ENCODE measurements at regions not wholly inside any gene's neighbourhood (a gene's known extent, or its start where the extent isn't known, plus 50 kb on each side); places are given as distances from the start of the nearest gene placed in this dataset.

DNA sequence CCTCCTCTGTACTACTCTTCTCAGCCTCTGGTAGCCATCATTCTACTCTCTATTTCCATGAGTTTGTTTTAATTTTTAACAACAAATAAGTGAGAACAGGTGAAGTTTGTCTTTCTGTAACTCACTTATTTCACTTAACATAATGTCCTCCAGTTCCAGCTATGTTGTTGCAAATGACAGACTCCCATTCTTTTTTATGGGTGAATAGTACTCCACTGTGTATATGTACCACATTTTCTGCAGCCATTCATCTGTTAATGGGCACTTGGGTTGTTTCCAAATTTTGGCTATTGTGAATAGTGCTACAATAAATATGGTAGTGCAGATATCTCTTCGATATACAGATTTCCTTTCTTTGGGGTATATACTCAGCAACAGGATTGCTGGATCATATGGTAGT lies 73.7 kb upstream of the TNFRSF21 start:
- no peak overlapping the region for H3K4me3 ChIP-seq (ENCODE audit: low read depth, low read length)
- no peak for DNase-seq (ENCODE audit: low read depth)
- TF ChIP-seq, protein P1, sequence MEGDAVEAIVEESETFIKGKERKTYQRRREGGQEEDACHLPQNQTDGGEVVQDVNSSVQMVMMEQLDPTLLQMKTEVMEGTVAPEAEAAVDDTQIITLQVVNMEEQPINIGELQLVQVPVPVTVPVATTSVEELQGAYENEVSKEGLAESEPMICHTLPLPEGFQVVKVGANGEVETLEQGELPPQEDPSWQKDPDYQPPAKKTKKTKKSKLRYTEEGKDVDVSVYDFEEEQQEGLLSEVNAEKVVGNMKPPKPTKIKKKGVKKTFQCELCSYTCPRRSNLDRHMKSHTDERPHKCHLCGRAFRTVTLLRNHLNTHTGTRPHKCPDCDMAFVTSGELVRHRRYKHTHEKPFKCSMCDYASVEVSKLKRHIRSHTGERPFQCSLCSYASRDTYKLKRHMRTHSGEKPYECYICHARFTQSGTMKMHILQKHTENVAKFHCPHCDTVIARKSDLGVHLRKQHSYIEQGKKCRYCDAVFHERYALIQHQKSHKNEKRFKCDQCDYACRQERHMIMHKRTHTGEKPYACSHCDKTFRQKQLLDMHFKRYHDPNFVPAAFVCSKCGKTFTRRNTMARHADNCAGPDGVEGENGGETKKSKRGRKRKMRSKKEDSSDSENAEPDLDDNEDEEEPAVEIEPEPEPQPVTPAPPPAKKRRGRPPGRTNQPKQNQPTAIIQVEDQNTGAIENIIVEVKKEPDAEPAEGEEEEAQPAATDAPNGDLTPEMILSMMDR (conservative IDR thresholded peaks at IDR 0.05; ENCODE audit: low read depth, low read length): no peak

DNA sequence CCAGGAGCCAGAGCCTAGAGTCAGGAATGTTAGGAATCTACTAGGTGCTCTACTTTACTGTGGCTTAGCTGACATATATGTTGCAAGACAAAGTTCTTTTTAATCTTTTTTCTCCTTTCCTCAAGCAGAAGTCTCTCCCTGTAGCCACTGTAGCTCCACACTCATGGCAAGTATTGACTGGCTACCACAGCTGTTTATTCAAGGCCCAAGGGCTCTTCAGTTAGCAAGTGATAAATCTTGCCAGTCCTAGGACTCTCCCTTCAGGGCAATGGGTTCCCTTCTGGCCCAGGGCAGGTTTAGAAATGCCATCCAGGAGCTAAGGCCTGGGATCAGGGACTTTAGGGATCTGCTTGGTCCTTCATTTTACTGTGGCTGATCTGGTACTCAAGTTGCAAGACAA lies 82.0 kb upstream of the TNFRSF21 start:
- TF ChIP-seq, protein P1 (conservative IDR thresholded peaks at IDR 0.05; ENCODE audit: low read depth, low read length): no peak
- H3K4me3 ChIP-seq (ENCODE audit: low read depth, low read length): no peak overlapping the region
- no peak for DNase-seq (ENCODE audit: low read depth)

DNA sequence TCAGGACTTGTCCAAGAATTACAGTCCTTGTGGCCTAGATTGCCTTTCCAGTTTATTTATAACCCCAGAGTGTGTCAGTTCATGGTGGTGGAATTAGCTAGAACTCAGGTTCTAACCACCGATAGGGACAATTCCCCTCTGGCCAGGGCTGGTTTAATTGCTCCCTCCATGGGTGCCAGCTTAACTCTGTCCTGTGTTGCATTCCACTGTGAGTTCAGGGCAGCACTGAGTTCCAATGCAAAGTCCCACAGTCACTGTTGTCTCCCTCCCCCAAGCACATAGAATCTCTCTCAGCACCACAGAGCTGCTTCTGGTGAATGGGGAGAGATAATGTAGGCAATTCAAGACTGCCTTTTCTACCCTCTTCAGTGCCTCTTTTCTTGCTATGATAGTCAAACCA lies 82.5 kb upstream of the TNFRSF21 start:
- H3K4me3 ChIP-seq (ENCODE audit: low read depth, low read length): no peak overlapping the region
- DNase-seq (ENCODE audit: low read depth): no peak
- TF ChIP-seq, protein P1 (conservative IDR thresholded peaks at IDR 0.05; ENCODE audit: low read depth, low read length): no peak

DNA sequence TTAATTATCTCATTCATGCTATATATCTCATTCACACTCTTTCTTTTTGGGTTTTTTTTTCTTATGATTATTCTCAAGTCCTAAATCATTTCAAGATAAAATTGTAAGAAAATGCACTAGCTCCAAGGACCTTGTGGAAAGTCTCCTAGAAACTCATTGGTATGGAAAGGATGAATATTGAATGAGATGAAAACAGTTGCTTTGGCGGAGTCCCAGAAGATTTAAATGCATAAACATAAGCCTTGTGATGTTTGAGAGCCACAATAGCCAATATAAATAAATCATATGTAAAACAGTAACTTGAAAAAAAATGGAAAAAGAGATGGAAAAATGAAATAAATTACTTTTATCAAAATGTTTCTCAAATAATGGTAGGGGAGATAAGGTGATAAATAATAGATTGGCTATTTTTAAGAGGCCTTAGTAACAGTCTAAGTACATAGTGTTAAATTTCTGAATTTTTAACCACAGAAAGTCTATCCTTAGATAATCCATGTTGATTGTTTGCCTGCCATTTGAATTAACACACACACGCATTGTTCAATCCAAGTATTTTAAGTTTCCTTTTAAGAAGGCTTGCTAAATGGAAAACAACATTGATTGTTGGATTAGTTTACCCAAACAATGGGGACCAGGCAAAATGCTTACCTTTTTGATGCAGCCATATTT lies 81.1 kb upstream of the CD2AP start:
- TF ChIP-seq, protein P1 (conservative IDR thresholded peaks at IDR 0.05; ENCODE audit: low read depth, low read length): no peak
- DNase-seq (ENCODE audit: low read depth): no peak
- H3K4me3 ChIP-seq (ENCODE audit: low read depth, low read length): no peak overlapping the region

DNA sequence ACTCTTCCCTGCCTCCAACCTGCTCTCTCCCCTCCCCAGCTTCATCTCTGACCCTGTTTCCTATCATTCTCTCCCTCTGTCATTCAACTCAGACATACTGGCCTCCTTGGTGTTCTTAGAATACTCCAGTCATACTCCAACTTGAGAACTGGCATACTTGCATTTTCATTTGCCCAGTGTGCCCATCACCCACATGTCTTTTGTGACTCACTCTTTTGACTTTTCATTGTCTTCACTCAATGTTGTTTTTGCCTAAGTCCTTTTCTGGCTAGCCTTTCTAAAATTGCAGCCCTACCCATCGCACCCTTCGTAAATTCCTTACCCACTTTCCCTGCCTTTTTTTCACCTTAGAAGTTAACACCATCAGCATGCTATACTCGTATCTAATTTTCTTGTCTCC lies 77.0 kb upstream of the CD2AP start:
- TF ChIP-seq, protein P1 (conservative IDR thresholded peaks at IDR 0.05; ENCODE audit: low read depth, low read length): no peak
- no peak for DNase-seq (ENCODE audit: low read depth)
- H3K4me3 ChIP-seq (ENCODE audit: low read depth, low read length): no peak overlapping the region

DNA sequence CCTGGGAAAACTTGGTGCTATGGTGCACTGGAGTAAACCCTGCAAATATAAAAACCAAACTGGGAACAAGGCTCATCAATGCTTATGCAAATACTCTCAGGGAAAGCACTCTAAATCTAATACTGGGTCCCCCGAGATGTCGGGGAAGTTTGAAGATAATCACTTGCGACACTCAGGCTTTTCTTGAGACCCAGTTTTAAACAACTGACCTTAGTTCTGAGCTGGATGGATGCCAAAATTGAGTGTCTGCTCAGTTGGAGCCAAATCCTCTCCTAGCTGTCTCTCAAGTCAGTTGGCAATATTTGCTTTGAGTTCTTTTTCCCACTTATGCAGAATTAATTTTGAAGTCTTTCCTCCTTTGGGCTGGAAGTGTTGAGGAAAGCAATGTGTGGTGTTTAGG lies 75.5 kb upstream of the CD2AP start:
- TF ChIP-seq, protein P1 (conservative IDR thresholded peaks at IDR 0.05; ENCODE audit: low read depth, low read length): no peak
- DNase-seq (ENCODE audit: low read depth): no peak
- H3K4me3 ChIP-seq (ENCODE audit: low read depth, low read length): no peak overlapping the region

DNA sequence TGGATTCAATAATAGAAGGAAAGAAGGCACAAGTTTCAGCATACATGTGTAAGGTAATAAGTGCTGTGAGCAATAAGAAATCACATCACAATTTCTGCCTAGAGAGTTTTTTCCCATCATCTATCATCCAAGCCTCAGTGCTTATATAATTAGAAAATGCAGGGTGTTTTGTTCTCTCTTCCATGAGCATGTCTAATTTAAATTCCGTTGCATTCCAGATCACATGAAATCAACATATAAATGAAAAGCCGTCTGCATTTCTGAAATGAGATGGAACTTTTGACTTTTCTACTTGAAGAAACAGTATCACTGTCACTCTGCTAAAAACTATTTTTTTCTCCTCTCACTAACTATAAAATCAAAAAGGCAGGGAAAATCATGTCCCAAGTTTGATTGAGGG lies 74.5 kb upstream of the CD2AP start:
- no peak overlapping the region for H3K4me3 ChIP-seq (ENCODE audit: low read depth, low read length)
- TF ChIP-seq, protein P1 (conservative IDR thresholded peaks at IDR 0.05; ENCODE audit: low read depth, low read length): no peak
- no peak for DNase-seq (ENCODE audit: low read depth)

All from choroid plexus epithelial cell (primary cell).